GM12878 (cell line): ENCODE measurements at regions not wholly inside any gene's neighbourhood (a gene's known extent, or its start where the extent isn't known, plus 50 kb on each side); places are given as distances from the start of the nearest gene placed in this dataset.

Experiments
- ATAC-seq: fragments of 200-7000 bp; cut with Tn5 transposase; 3 replicates; pipeline ENCODE4 v1.9.1; 2020; ENCODE audit warnings: mild to moderate bottlenecking, moderate library complexity
- BruUV-seq: library from RNA; stranded (reverse); fragments of 400-500 nt; replicated peaks from 2 replicates; lab custom pipeline; 2021; lab: Mats Ljungman, UMichigan
- CTCF ChIA-PET: fragments of 300-600 bp; sonication (Branson Sonifier 250); formaldehyde crosslinking; extraction: SDS; loops from one replicate; lab custom pipeline; 2021; ENCODE audit warnings: inconsistent platforms; lab: Yijun Ruan, JAX
- POLR2A ChIA-PET: fragments of 350-600 bp; formaldehyde crosslinking; extraction: SDS; loops from one replicate; lab custom pipeline; 2021; ENCODE audit warnings: inconsistent platforms; lab: Charles Lee
- RAD21 ChIA-PET: fragments of 300-600 bp; sonication (Branson Sonifier 250); formaldehyde crosslinking; loops from one replicate; lab custom pipeline; 2023; ENCODE audit warnings: antibody characterized with exemption; ENCODE audit not compliant: unreplicated experiment; lab: Charles Lee
- SMC1A ChIA-PET: fragments of 300-600 bp; sonication (Branson Sonifier 250); formaldehyde crosslinking; loops from one replicate; lab custom pipeline; 2023; ENCODE audit not compliant: unreplicated experiment, uncharacterized antibody; lab: Charles Lee
- DNase-seq: peaks from one replicate; pipeline ENCODE4 v3.0.0-alpha.2; 2011; ENCODE audit warnings: low read depth, low spot score
- FAIRE-seq: peaks from 3 replicates; lab custom pipeline; 2011; peaks lifted over from hg19 to GRCh38; lab: Jason Lieb, UNC
- H2AFZ ChIP-seq: 2 replicates; pipeline ENCODE4 v1.6.0; 2011; ENCODE audit warnings: low read depth, low read length, control low read depth; ENCODE audit not compliant: control insufficient read depth
- H3K27ac ChIP-seq: 2 replicates; pipeline ENCODE4 v1.5.1; 2011; ENCODE audit warnings: control low read depth; ENCODE audit not compliant: control insufficient read depth, insufficient read depth
- H3K27me3 ChIP-seq, 2 experiments: replicated peaks in 1 of 2; 2 replicates each; pipeline versions ENCODE4 v1.6.0 to v1.6.1; 2011; ENCODE audit warnings: low read length in 1 of 2; ENCODE audit not compliant: control insufficient read depth in 2 of 2, insufficient read depth in 2 of 2
- H3K36me3 ChIP-seq, 2 experiments: 2 replicates each; pipeline ENCODE4 v1.5.1; 2011; ENCODE audit warnings: low read length in 1 of 2; ENCODE audit not compliant: control insufficient read depth in 2 of 2, insufficient read depth in 2 of 2
- H3K4me1 ChIP-seq: 2 replicates; pipeline ENCODE4 v1.6.1; 2011; ENCODE audit warnings: mild to moderate bottlenecking, low read length, moderate library complexity, mixed read lengths; ENCODE audit not compliant: control insufficient read depth, insufficient read depth
- H3K4me2 ChIP-seq: 2 replicates; pipeline ENCODE4 v1.6.0; 2011; ENCODE audit warnings: control low read depth; ENCODE audit not compliant: control insufficient read depth, insufficient read depth
- H3K4me3 ChIP-seq: fragments of 200-600 bp; sonication (generic); 2 replicates; pipeline ENCODE4 v1.5.1; 2016
- H3K79me2 ChIP-seq: 2 replicates; pipeline ENCODE4 v1.6.0; 2011; ENCODE audit warnings: low read length; ENCODE audit not compliant: control insufficient read depth, insufficient read depth
- H3K9ac ChIP-seq: 2 replicates; pipeline ENCODE4 v1.8.0; 2011; ENCODE audit warnings: low read length, control low read depth, mixed read lengths; ENCODE audit not compliant: control insufficient read depth, insufficient read depth
- H3K9me3 ChIP-seq: replicated peaks from 3 replicates; pipeline ENCODE4 v1.5.1; 2011; ENCODE audit warnings: mild to moderate bottlenecking, low read length; ENCODE audit not compliant: control insufficient read depth, insufficient read depth
- H4K20me1 ChIP-seq: 2 replicates; pipeline ENCODE4 v1.6.0; 2011; ENCODE audit not compliant: control insufficient read depth, insufficient read depth
- BCL11A ChIP-seq: IDR thresholded peaks from 2 replicates; pipeline ENCODE4 v1.6.1; 2011; ENCODE audit warnings: low read depth, low read length
- CBX5 ChIP-seq: sonication (generic); IDR thresholded peaks from 2 replicates; pipeline ENCODE4 v1.6.1; 2016; ENCODE audit warnings: low read depth, moderate library complexity, mild to moderate bottlenecking, inconsistent platforms
- CEBPB ChIP-seq, 2 experiments: fragments of 150-350 bp in 1 of 2; IDR thresholded peaks; 2 replicates each; pipeline ENCODE4 v1.6.1; 2012 to 2014; ENCODE audit warnings: low read depth in 2 of 2, low read length in 2 of 2, borderline replicate concordance in 1 of 2, inconsistent platforms in 1 of 2
- GATAD2B ChIP-seq: fragments of 450-650 bp; conservative IDR thresholded peaks from 2 replicates; pipeline ENCODE4 v1.6.1; 2017; ENCODE audit warnings: low read depth, mild to moderate bottlenecking, moderate library complexity
- HDGF ChIP-seq: fragments of 450-650 bp; IDR thresholded peaks from 2 replicates; pipeline ENCODE4 v1.6.1; 2016; ENCODE audit warnings: antibody characterized with exemption
- JUND ChIP-seq: IDR thresholded peaks from 2 replicates; pipeline ENCODE4 v1.6.1; 2012; ENCODE audit warnings: low read depth, mild to moderate bottlenecking, low read length, improper control_type of control experiment, moderate library complexity
- MTA2 ChIP-seq: fragments of 450-650 bp; IDR thresholded peaks from 2 replicates; pipeline ENCODE4 v1.6.1; 2016; ENCODE audit warnings: low read depth, mild to moderate bottlenecking, moderate library complexity
- NFXL1 ChIP-seq: fragments of 450-650 bp; IDR thresholded peaks from 2 replicates; pipeline ENCODE4 v1.6.1; 2017; ENCODE audit warnings: antibody characterized with exemption, mild to moderate bottlenecking, borderline replicate concordance
- POLR2A ChIP-seq: IDR thresholded peaks from 2 replicates; pipeline ENCODE4 v1.6.1; 2011; ENCODE audit warnings: low read depth, mild to moderate bottlenecking, low read length
- RBBP5 ChIP-seq: fragments of 200-600 bp; sonication (generic); conservative IDR thresholded peaks from 2 replicates; pipeline ENCODE4 v1.6.1; 2016
- SMARCA5 ChIP-seq: fragments of 450-650 bp; IDR thresholded peaks from 2 replicates; pipeline ENCODE4 v1.6.1; 2017; ENCODE audit warnings: mild to moderate bottlenecking
- SMC3 ChIP-seq: IDR thresholded peaks from 2 replicates; pipeline ENCODE4 v1.6.1; 2011; ENCODE audit warnings: low read length, improper control_type of control experiment, borderline replicate concordance
- SRF ChIP-seq, 2 experiments: IDR thresholded peaks; 2 replicates each; pipeline ENCODE4 v1.6.1; 2011; ENCODE audit warnings: low read depth in 2 of 2, low read length in 2 of 2, mild to moderate bottlenecking in 1 of 2, moderate library complexity in 1 of 2
- TBL1XR1 ChIP-seq: IDR thresholded peaks from 2 replicates; pipeline ENCODE4 v1.6.1; 2012; ENCODE audit warnings: low read depth, low read length, improper control_type of control experiment
- ZNF384 ChIP-seq: IDR thresholded peaks from 2 replicates; pipeline ENCODE4 v1.6.1; 2012; ENCODE audit warnings: low read depth, mild to moderate bottlenecking, low read length, improper control_type of control experiment, borderline replicate concordance
- WGBS: methylation state at CpG from one replicate; pipeline ENCODE4 v1.1.6; 2016; ENCODE audit warnings: low lambda C conversion rate; ENCODE audit not compliant: insufficient replicate concordance, insufficient coverage; ENCODE audit errors: missing lambda C conversion rate; 5-methylcytosine and 5-hydroxymethylcytosine counted together
- in situ Hi-C: fragments of 300-500 bp; cut with MboI; formaldehyde crosslinking; loops from 9 replicates; pipeline ENCODE4 v1.14.3; 2018; ENCODE audit warnings: mixed read lengths
- intact Hi-C: fragments of 100-400 bp; cut with micrococcal nuclease; formaldehyde crosslinking; loops from one replicate; pipeline ENCODE4 v1.14.2; 2022; ENCODE audit not compliant: unreplicated experiment
- TF ChIP-seq, protein P1 (sequence below): fragments of 450-650 bp; IDR thresholded peaks from 2 replicates; pipeline ENCODE4 v1.6.1; 2018; ENCODE audit warnings: mild to moderate bottlenecking, low read depth, moderate library complexity; ENCODE audit not compliant: partially characterized antibody
- TF ChIP-seq, protein P2 (sequence below): fragments of 450-650 bp; IDR thresholded peaks from 2 replicates; pipeline ENCODE4 v1.6.1; 2017; ENCODE audit warnings: borderline replicate concordance
- TF ChIP-seq, protein P3 (sequence below): fragments of 450-650 bp; IDR thresholded peaks from 2 replicates; pipeline ENCODE4 v1.6.1; 2016; ENCODE audit warnings: mild to moderate bottlenecking, moderate library complexity, borderline replicate concordance

DNA sequence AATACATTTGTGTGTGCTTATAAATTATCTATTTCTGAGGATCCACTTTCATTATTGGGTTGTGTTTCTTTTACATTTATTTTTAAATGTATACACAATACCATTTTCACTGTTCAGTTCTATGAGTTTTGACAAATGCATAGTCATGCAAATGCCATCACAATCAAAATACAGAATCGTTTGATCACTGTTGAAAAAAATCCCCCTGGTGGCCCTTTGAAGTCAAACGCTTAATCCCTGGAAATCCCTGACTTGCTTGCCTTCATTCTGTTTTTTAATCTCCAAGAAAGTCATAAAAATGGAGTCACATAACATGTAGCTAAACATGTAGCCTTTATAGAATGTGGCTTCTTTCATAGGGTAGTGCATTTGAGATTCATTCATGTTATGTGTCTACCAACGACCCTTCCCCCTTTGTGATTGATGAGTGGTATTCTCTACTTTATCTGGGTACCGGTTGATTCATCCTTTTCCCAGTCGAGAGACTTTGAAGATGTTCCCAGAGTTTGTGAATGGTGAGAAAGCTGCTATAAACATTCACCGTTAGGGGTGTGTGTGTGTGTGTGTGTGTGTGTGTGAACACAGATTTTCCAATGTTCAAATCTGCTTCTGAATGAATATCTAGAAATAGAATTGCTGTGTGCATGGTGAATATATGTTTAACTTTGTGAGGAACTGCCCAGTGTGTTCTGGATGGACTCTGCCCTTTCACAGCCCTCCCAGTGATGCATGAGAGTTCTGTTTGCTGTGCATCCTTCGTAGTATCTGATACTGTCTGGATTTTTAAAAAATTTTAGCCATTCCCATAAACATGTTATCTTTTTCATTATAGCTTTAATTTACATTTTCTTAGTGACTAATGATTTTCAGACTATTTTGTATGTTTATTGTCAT is 173.6 kb downstream of the GALR1 start:
- ChIA-PET SMC1A (no interaction called here), RAD21 (no interaction called here), POLR2A (no interaction called here), CTCF (no interaction called here)
- Histone ChIP-seq H4K20me1 (no peaks in the 10 kb centered on the region), H3K4me1 (no peaks in the 10 kb centered on the region), H3K36me3 (no peaks in the 10 kb centered on the region), H3K9me3 (no peaks in the 10 kb centered on the region), H3K4me3 (no peak overlapping the region), H3K4me2 (no peak overlapping the region), H3K27ac (no peak overlapping the region), H3K9ac (no peak overlapping the region), H2AFZ (no peak overlapping the region), H3K79me2 (no peaks in the 10 kb centered on the region), H3K27me3 (no peaks in the 10 kb centered on the region)
- DNase-seq (no peak), ATAC-seq (no peak), FAIRE-seq (no peak)
- WGBS = 14% methylated on average over 7 of the region's 7 CpGs
- in situ Hi-C loops (no loop called here), intact Hi-C loops (no loop called here)
- BruUV-seq = no TSS peak
- no peak for TF ChIP-seq RBBP5
- no peak for TF ChIP-seq BCL11A
- TF ChIP-seq SRF (IDR thresholded peaks at IDR 0.05; ENCODE audit: low read depth in 2 of 2, low read length in 2 of 2) = no peak
- no peak for TF ChIP-seq MTA2
- no peak for TF ChIP-seq TBL1XR1
- no peak for TF ChIP-seq GATAD2B
- no peak for TF ChIP-seq CBX5
- TF ChIP-seq SMARCA5 = no peak
- TF ChIP-seq, protein P1, sequence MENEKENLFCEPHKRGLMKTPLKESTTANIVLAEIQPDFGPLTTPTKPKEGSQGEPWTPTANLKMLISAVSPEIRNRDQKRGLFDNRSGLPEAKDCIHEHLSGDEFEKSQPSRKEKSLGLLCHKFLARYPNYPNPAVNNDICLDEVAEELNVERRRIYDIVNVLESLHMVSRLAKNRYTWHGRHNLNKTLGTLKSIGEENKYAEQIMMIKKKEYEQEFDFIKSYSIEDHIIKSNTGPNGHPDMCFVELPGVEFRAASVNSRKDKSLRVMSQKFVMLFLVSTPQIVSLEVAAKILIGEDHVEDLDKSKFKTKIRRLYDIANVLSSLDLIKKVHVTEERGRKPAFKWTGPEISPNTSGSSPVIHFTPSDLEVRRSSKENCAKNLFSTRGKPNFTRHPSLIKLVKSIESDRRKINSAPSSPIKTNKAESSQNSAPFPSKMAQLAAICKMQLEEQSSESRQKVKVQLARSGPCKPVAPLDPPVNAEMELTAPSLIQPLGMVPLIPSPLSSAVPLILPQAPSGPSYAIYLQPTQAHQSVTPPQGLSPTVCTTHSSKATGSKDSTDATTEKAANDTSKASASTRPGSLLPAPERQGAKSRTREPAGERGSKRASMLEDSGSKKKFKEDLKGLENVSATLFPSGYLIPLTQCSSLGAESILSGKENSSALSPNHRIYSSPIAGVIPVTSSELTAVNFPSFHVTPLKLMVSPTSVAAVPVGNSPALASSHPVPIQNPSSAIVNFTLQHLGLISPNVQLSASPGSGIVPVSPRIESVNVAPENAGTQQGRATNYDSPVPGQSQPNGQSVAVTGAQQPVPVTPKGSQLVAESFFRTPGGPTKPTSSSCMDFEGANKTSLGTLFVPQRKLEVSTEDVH = no peak
- no peak for TF ChIP-seq POLR2A
- TF ChIP-seq ZNF384 = no peak
- TF ChIP-seq SMC3 = no peak
- TF ChIP-seq, protein P2, sequence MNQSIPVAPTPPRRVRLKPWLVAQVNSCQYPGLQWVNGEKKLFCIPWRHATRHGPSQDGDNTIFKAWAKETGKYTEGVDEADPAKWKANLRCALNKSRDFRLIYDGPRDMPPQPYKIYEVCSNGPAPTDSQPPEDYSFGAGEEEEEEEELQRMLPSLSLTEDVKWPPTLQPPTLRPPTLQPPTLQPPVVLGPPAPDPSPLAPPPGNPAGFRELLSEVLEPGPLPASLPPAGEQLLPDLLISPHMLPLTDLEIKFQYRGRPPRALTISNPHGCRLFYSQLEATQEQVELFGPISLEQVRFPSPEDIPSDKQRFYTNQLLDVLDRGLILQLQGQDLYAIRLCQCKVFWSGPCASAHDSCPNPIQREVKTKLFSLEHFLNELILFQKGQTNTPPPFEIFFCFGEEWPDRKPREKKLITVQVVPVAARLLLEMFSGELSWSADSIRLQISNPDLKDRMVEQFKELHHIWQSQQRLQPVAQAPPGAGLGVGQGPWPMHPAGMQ = no peak
- no peak for TF ChIP-seq CEBPB (IDR thresholded peaks at IDR 0.05; ENCODE audit: borderline replicate concordance in 1 of 2, low read depth in 2 of 2, low read length in 2 of 2)
- TF ChIP-seq NFXL1 = no peak
- TF ChIP-seq, protein P3, sequence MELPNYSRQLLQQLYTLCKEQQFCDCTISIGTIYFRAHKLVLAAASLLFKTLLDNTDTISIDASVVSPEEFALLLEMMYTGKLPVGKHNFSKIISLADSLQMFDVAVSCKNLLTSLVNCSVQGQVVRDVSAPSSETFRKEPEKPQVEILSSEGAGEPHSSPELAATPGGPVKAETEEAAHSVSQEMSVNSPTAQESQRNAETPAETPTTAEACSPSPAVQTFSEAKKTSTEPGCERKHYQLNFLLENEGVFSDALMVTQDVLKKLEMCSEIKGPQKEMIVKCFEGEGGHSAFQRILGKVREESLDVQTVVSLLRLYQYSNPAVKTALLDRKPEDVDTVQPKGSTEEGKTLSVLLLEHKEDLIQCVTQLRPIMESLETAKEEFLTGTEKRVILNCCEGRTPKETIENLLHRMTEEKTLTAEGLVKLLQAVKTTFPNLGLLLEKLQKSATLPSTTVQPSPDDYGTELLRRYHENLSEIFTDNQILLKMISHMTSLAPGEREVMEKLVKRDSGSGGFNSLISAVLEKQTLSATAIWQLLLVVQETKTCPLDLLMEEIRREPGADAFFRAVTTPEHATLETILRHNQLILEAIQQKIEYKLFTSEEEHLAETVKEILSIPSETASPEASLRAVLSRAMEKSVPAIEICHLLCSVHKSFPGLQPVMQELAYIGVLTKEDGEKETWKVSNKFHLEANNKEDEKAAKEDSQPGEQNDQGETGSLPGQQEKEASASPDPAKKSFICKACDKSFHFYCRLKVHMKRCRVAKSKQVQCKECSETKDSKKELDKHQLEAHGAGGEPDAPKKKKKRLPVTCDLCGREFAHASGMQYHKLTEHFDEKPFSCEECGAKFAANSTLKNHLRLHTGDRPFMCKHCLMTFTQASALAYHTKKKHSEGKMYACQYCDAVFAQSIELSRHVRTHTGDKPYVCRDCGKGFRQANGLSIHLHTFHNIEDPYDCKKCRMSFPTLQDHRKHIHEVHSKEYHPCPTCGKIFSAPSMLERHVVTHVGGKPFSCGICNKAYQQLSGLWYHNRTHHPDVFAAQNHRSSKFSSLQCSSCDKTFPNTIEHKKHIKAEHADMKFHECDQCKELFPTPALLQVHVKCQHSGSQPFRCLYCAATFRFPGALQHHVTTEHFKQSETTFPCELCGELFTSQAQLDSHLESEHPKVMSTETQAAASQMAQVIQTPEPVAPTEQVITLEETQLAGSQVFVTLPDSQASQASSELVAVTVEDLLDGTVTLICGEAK = no peak
- TF ChIP-seq HDGF = no peak
- TF ChIP-seq JUND = no peak
